ENCODE measurements at regions not wholly inside any gene's neighbourhood (a gene's known extent, or its start where the extent isn't known, plus 50 kb on each side); places are given as distances from the start of the nearest gene placed in this dataset.

GRCh38 chr13:30021611-30022010 lies 171.2 kb upstream of the UBL3 start (continued):
- TF ChIP-seq, protein P1, sequence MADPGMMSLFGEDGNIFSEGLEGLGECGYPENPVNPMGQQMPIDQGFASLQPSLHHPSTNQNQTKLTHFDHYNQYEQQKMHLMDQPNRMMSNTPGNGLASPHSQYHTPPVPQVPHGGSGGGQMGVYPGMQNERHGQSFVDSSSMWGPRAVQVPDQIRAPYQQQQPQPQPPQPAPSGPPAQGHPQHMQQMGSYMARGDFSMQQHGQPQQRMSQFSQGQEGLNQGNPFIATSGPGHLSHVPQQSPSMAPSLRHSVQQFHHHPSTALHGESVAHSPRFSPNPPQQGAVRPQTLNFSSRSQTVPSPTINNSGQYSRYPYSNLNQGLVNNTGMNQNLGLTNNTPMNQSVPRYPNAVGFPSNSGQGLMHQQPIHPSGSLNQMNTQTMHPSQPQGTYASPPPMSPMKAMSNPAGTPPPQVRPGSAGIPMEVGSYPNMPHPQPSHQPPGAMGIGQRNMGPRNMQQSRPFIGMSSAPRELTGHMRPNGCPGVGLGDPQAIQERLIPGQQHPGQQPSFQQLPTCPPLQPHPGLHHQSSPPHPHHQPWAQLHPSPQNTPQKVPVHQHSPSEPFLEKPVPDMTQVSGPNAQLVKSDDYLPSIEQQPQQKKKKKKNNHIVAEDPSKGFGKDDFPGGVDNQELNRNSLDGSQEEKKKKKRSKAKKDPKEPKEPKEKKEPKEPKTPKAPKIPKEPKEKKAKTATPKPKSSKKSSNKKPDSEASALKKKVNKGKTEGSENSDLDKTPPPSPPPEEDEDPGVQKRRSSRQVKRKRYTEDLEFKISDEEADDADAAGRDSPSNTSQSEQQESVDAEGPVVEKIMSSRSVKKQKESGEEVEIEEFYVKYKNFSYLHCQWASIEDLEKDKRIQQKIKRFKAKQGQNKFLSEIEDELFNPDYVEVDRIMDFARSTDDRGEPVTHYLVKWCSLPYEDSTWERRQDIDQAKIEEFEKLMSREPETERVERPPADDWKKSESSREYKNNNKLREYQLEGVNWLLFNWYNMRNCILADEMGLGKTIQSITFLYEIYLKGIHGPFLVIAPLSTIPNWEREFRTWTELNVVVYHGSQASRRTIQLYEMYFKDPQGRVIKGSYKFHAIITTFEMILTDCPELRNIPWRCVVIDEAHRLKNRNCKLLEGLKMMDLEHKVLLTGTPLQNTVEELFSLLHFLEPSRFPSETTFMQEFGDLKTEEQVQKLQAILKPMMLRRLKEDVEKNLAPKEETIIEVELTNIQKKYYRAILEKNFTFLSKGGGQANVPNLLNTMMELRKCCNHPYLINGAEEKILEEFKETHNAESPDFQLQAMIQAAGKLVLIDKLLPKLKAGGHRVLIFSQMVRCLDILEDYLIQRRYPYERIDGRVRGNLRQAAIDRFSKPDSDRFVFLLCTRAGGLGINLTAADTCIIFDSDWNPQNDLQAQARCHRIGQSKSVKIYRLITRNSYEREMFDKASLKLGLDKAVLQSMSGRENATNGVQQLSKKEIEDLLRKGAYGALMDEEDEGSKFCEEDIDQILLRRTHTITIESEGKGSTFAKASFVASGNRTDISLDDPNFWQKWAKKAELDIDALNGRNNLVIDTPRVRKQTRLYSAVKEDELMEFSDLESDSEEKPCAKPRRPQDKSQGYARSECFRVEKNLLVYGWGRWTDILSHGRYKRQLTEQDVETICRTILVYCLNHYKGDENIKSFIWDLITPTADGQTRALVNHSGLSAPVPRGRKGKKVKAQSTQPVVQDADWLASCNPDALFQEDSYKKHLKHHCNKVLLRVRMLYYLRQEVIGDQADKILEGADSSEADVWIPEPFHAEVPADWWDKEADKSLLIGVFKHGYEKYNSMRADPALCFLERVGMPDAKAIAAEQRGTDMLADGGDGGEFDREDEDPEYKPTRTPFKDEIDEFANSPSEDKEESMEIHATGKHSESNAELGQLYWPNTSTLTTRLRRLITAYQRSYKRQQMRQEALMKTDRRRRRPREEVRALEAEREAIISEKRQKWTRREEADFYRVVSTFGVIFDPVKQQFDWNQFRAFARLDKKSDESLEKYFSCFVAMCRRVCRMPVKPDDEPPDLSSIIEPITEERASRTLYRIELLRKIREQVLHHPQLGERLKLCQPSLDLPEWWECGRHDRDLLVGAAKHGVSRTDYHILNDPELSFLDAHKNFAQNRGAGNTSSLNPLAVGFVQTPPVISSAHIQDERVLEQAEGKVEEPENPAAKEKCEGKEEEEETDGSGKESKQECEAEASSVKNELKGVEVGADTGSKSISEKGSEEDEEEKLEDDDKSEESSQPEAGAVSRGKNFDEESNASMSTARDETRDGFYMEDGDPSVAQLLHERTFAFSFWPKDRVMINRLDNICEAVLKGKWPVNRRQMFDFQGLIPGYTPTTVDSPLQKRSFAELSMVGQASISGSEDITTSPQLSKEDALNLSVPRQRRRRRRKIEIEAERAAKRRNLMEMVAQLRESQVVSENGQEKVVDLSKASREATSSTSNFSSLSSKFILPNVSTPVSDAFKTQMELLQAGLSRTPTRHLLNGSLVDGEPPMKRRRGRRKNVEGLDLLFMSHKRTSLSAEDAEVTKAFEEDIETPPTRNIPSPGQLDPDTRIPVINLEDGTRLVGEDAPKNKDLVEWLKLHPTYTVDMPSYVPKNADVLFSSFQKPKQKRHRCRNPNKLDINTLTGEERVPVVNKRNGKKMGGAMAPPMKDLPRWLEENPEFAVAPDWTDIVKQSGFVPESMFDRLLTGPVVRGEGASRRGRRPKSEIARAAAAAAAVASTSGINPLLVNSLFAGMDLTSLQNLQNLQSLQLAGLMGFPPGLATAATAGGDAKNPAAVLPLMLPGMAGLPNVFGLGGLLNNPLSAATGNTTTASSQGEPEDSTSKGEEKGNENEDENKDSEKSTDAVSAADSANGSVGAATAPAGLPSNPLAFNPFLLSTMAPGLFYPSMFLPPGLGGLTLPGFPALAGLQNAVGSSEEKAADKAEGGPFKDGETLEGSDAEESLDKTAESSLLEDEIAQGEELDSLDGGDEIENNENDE (IDR thresholded peaks at IDR 0.05; ENCODE audit: insufficient replicate concordance, low read length): no peak
- TF ChIP-seq SP2 (IDR thresholded peaks at IDR 0.05; ENCODE audit: low read length) (no peak), CBX8 (IDR thresholded peaks at IDR 0.05; ENCODE audit: borderline replicate concordance, low read depth, low read length) (no peak)
